ENCODE measurements at regions not wholly inside any gene's neighbourhood (a gene's known extent, or its start where the extent isn't known, plus 50 kb on each side); places are given as distances from the start of the nearest gene placed in this dataset.
"Not testable (repeated sequence)": the region's sequence is repeated elsewhere in the genome, so short reads cannot be mapped to it uniquely, and the experiment has no call there.

- H3K27me3 ChIP-seq = no peaks in the 10 kb centered on the region
- TF ChIP-seq, protein P1, sequence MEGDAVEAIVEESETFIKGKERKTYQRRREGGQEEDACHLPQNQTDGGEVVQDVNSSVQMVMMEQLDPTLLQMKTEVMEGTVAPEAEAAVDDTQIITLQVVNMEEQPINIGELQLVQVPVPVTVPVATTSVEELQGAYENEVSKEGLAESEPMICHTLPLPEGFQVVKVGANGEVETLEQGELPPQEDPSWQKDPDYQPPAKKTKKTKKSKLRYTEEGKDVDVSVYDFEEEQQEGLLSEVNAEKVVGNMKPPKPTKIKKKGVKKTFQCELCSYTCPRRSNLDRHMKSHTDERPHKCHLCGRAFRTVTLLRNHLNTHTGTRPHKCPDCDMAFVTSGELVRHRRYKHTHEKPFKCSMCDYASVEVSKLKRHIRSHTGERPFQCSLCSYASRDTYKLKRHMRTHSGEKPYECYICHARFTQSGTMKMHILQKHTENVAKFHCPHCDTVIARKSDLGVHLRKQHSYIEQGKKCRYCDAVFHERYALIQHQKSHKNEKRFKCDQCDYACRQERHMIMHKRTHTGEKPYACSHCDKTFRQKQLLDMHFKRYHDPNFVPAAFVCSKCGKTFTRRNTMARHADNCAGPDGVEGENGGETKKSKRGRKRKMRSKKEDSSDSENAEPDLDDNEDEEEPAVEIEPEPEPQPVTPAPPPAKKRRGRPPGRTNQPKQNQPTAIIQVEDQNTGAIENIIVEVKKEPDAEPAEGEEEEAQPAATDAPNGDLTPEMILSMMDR (IDR thresholded peaks at IDR 0.05) = no peak
- no peak for TF ChIP-seq POLR2A (IDR thresholded peaks at IDR 0.05)
- no peak for DNase-seq
- no peaks in the 10 kb centered on the region for H3K9me3 ChIP-seq
- H3K27ac ChIP-seq = no peak overlapping the region
- H3K36me3 ChIP-seq = no peaks in the 10 kb centered on the region
- no peaks in the 10 kb centered on the region for H3K4me1 ChIP-seq
- H3K4me3 ChIP-seq = no peak overlapping the region
These were observed 1324.2 kb downstream of the RPA4 start for GRCh38 chrX:98207947-98208346.

GRCh38 chrX:98231003-98231402 is 1347.3 kb downstream of the RPA4 start:
- H3K27me3 ChIP-seq = no peaks in the 10 kb centered on the region
- no peak overlapping the region for H3K4me3 ChIP-seq
- TF ChIP-seq, protein P1 (IDR thresholded peaks at IDR 0.05) = no peak
- no peak for TF ChIP-seq POLR2A (IDR thresholded peaks at IDR 0.05)
- no peaks in the 10 kb centered on the region for H3K9me3 ChIP-seq
- DNase-seq = no peak
- H3K4me1 ChIP-seq = no peaks in the 10 kb centered on the region
- H3K27ac ChIP-seq = no peak overlapping the region
- H3K36me3 ChIP-seq = no peaks in the 10 kb centered on the region

DNA sequence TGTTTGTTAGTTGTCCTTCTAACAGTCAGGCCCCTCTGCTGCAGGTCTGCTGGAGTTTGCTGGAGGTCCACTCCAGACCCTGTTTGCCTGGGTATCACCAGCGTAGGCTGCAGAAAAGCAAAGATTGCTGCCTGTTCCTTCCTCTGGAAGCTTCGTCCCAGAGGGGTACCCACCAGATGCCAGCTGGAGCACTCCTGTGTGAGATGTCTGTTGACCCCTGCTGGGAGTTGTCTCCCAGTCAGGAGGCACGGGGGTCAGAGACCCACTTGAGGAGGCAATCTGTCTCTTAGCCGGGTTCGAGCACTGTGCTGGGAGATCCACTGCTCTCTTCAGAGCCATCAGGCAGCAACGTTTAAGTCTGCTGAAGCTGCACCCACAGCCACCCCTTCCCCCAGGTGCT is 1356.4 kb downstream of the RPA4 start:
- H3K36me3 ChIP-seq, H3K9me3 ChIP-seq, H3K4me1 ChIP-seq, DNase-seq, H3K27me3 ChIP-seq, H3K27ac ChIP-seq, H3K4me3 ChIP-seq: not testable (repeated sequence)

GRCh38 chrX:98263135-98263534 is 1379.4 kb downstream of the RPA4 start:
- Histone ChIP-seq H3K9me3 (no peaks in the 10 kb centered on the region), H3K4me1 (no peaks in the 10 kb centered on the region), H3K36me3 (no peaks in the 10 kb centered on the region), H3K4me3 (no peak overlapping the region), H3K27ac (no peak overlapping the region), H3K27me3 (no peaks in the 10 kb centered on the region)
- TF ChIP-seq, protein P1 (IDR thresholded peaks at IDR 0.05) = no peak
- no peak for TF ChIP-seq POLR2A (IDR thresholded peaks at IDR 0.05)
- DNase-seq = no peak

DNA sequence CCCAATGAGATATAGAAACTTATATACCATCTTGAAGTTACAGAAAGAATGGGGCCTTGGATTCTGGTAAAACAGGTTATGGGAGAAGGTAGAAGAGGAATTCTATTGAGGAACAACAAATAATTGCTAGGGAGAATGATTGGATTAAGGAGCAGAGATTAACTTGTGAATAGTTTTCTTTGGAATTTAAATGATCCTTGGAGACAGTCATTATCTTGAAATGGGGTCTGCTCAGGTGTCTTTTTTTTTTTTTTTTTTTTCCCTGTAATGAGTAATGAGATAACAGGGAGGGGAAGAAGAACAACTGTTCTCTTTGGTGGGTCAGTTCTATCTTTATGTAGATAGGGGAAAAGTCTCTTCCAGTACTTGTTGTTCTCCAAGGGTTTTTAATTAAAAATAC is 1406.0 kb downstream of the RPA4 start:
- no peak for DNase-seq
- Histone ChIP-seq H3K27me3 (no peaks in the 10 kb centered on the region), H3K4me3 (no peak overlapping the region), H3K4me1 (no peaks in the 10 kb centered on the region), H3K27ac (no peak overlapping the region), H3K9me3 (no peaks in the 10 kb centered on the region), H3K36me3 (no peaks in the 10 kb centered on the region)
- no peak for TF ChIP-seq POLR2A (IDR thresholded peaks at IDR 0.05)
- TF ChIP-seq, protein P1 (IDR thresholded peaks at IDR 0.05) = no peak

- Histone ChIP-seq H3K27me3 (no peaks in the 10 kb centered on the region), H3K9me3 (no peaks in the 10 kb centered on the region), H3K4me3 (no peak overlapping the region), H3K4me1 (no peaks in the 10 kb centered on the region), H3K36me3 (no peaks in the 10 kb centered on the region), H3K27ac (no peak overlapping the region)
- no peak for DNase-seq
- TF ChIP-seq, protein P1 (IDR thresholded peaks at IDR 0.05) = no peak
- TF ChIP-seq POLR2A (IDR thresholded peaks at IDR 0.05) = no peak
These were observed 1410.6 kb downstream of the RPA4 start for GRCh38 chrX:98294310-98294709.
